NT2/D1 (cell line): ENCODE measurements at regions not wholly inside any gene's neighbourhood (a gene's known extent, or its start where the extent isn't known, plus 50 kb on each side); places are given as distances from the start of the nearest gene placed in this dataset.

Experiments
- SUZ12 ChIP-seq: IDR thresholded peaks from 2 replicates; pipeline ENCODE4 v1.6.1; 2011; ENCODE audit not compliant: insufficient read length, insufficient read depth; ENCODE audit errors: extremely low read depth
- ZNF274 ChIP-seq: IDR thresholded peaks from 2 replicates; pipeline ENCODE4 v1.6.1; 2011; ENCODE audit warnings: mild to moderate bottlenecking, low read depth, low read length

DNA sequence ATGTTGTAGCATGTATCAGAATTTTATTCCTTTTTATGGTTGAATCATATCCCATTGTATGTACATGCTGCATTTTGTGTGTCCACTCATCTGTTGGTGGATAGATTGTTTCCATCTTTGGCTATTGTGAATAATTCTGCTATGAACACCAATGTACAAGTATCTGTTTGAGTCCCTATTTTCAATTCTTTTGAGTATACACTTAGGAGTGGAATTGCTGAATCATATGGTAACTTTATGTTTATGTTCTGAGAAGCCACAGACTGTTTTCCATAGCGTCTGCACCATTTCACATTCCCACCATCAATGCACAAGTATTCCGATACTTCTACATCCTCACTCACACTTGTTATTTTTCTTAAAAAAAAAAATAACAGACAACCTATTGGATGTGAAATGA lies 91.5 kb downstream of the ARF6 start:
- no peak for TF ChIP-seq SUZ12
- TF ChIP-seq ZNF274: no peak
